Liver (tissue), 8 donors: ENCODE measurements at regions not wholly inside any gene's neighbourhood (a gene's known extent, or its start where the extent isn't known, plus 50 kb on each side); places are given as distances from the start of the nearest gene placed in this dataset.

Source experiments
- DNase-seq: peaks from one replicate; pipeline ENCODE4 v3.0.0-alpha.2; 2017; ENCODE audit warnings: low spot score
- H3K27ac ChIP-seq, 2 donors: one replicate each; pipeline ENCODE4 v1.7.0; 2013; ENCODE audit warnings: inconsistent platforms in 2 of 2, low read length in 2 of 2, control low read depth in 1 of 2, low read depth in 1 of 2, mild to moderate bottlenecking in 1 of 2
- H3K27me3 ChIP-seq, 4 donors: one replicate each; pipeline versions ENCODE4 v1.6.1 to v1.7.0; 2013; ENCODE audit warnings: low read length in 3 of 4, inconsistent platforms in 1 of 4, mild to moderate bottlenecking in 1 of 4, moderate library complexity in 1 of 4; ENCODE audit not compliant: control insufficient read depth in 4 of 4, insufficient read depth in 4 of 4
- H3K36me3 ChIP-seq, 4 donors: one replicate each; pipeline versions ENCODE4 v1.6.1 to v1.7.0; 2013; ENCODE audit warnings: low read length in 3 of 4, mild to moderate bottlenecking in 3 of 4, low read depth in 1 of 4, moderate library complexity in 1 of 4; ENCODE audit not compliant: control insufficient read depth in 4 of 4, insufficient read depth in 3 of 4
- H3K4me1 ChIP-seq, 4 donors: one replicate each; pipeline versions ENCODE4 v1.6.1 to v1.7.0; 2013; ENCODE audit warnings: low read length in 3 of 4, mild to moderate bottlenecking in 3 of 4, moderate library complexity in 1 of 4; ENCODE audit not compliant: control insufficient read depth in 4 of 4, insufficient read depth in 4 of 4
- H3K4me3 ChIP-seq, 3 donors: one replicate each; pipeline versions ENCODE4 v1.6.1 to v1.7.0; 2013; ENCODE audit warnings: low read length in 3 of 3, control low read depth in 1 of 3, low read depth in 1 of 3, mild to moderate bottlenecking in 1 of 3
- H3K9ac ChIP-seq, 2 donors: one replicate each; pipeline ENCODE4 v1.7.0; 2013; ENCODE audit warnings: low read length in 2 of 2, mild to moderate bottlenecking in 2 of 2, moderate library complexity in 2 of 2, control low read depth in 1 of 2, low read depth in 1 of 2
- H3K9me3 ChIP-seq, 4 donors: one replicate each; pipeline versions ENCODE4 v1.6.1 to v1.7.0; 2013; ENCODE audit warnings: low read length in 3 of 4; ENCODE audit not compliant: control insufficient read depth in 4 of 4
- EGR1 ChIP-seq, 2 donors: IDR thresholded peaks; 2 replicates each; pipeline ENCODE4 v1.6.1; 2016 to 2018; ENCODE audit warnings: antibody characterized with exemption in 2 of 2, low read depth in 2 of 2
- FOXA1 ChIP-seq: IDR thresholded peaks from 2 replicates; pipeline ENCODE4 v1.6.1; 2016; ENCODE audit warnings: antibody characterized with exemption
- FOXA2 ChIP-seq: IDR thresholded peaks from 2 replicates; pipeline ENCODE4 v1.6.1; 2016; ENCODE audit warnings: antibody characterized with exemption
- GABPA ChIP-seq, 2 donors: IDR thresholded peaks in 1 of 2; conservative IDR thresholded peaks in 1 of 2; 2 replicates each; pipeline ENCODE4 v1.6.1; 2016; ENCODE audit warnings: antibody characterized with exemption in 2 of 2, mild to moderate bottlenecking in 1 of 2, moderate library complexity in 1 of 2
- HNF4A ChIP-seq, 2 donors: conservative IDR thresholded peaks; 2 replicates each; pipeline ENCODE4 v1.6.1; 2016; ENCODE audit warnings: antibody characterized with exemption in 2 of 2, mild to moderate bottlenecking in 2 of 2
- HNF4G ChIP-seq: IDR thresholded peaks from 2 replicates; pipeline ENCODE4 v1.6.1; 2016; ENCODE audit warnings: antibody characterized with exemption
- JUND ChIP-seq, 2 donors: IDR thresholded peaks; 2 replicates each; pipeline ENCODE4 v1.6.1; 2016; ENCODE audit warnings: antibody characterized with exemption in 2 of 2
- NR2F2 ChIP-seq: IDR thresholded peaks from 2 replicates; pipeline ENCODE4 v1.6.1; 2016; ENCODE audit warnings: antibody characterized with exemption
- RAD21 ChIP-seq, 2 donors: IDR thresholded peaks; 2 replicates each; pipeline ENCODE4 v1.6.1; 2016; ENCODE audit warnings: antibody characterized with exemption in 2 of 2, mild to moderate bottlenecking in 2 of 2
- RXRA ChIP-seq, 2 donors: IDR thresholded peaks; 2 replicates each; pipeline ENCODE4 v1.6.1; 2017 to 2018; ENCODE audit warnings: antibody characterized with exemption in 2 of 2, mild to moderate bottlenecking in 1 of 2
- SP1 ChIP-seq: IDR thresholded peaks from 2 replicates; pipeline ENCODE4 v1.6.1; 2018; ENCODE audit warnings: antibody characterized with exemption, mild to moderate bottlenecking
- TAF1 ChIP-seq: conservative IDR thresholded peaks from 2 replicates; pipeline ENCODE4 v1.6.1; 2016; ENCODE audit warnings: antibody characterized with exemption, mild to moderate bottlenecking
- YY1 ChIP-seq: IDR thresholded peaks from 2 replicates; pipeline ENCODE4 v1.6.1; 2016; ENCODE audit warnings: antibody characterized with exemption, mild to moderate bottlenecking
- WGBS: extraction: QIAGEN DNeasy Blood & Tissue Kit; methylation state at CpG from one replicate; pipeline ENCODE4 v1.1.7; 2013; 5-methylcytosine and 5-hydroxymethylcytosine counted together
- TF ChIP-seq, protein P1 (sequence below): IDR thresholded peaks from 2 replicates; pipeline ENCODE4 v1.6.1; 2016; ENCODE audit warnings: antibody characterized with exemption
- TF ChIP-seq, protein P2 (sequence below): IDR thresholded peaks from 2 replicates; pipeline ENCODE4 v1.6.1; 2016; ENCODE audit warnings: antibody characterized with exemption
- TF ChIP-seq, protein P3 (sequence below): fragments of 150-350 bp; IDR thresholded peaks from 2 replicates; pipeline ENCODE4 v1.5.1; 2017; ENCODE audit warnings: improper control_type of control experiment, low read depth, low read length; ENCODE audit not compliant: missing input control
- TF ChIP-seq, protein P4 (sequence below): IDR thresholded peaks from 2 replicates; pipeline ENCODE4 v1.6.1; 2016; ENCODE audit warnings: antibody characterized with exemption
- donor health status: healthy.
- donor health status: healthy.
- donor health status: healthy.
- donor health status: healthy.
- donor health status: healthy.

GRCh38 chr10:64369885-64370773 is 848.9 kb downstream of the REEP3 start (continued):
- TF ChIP-seq, protein P1, sequence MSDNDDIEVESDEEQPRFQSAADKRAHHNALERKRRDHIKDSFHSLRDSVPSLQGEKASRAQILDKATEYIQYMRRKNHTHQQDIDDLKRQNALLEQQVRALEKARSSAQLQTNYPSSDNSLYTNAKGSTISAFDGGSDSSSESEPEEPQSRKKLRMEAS = peak; percentile 24
- no peak for TF ChIP-seq GABPA (IDR thresholded peaks at IDR 0.05 in 1 of 2, conservative IDR thresholded peaks at IDR 0.05 in 1 of 2)

DNA sequence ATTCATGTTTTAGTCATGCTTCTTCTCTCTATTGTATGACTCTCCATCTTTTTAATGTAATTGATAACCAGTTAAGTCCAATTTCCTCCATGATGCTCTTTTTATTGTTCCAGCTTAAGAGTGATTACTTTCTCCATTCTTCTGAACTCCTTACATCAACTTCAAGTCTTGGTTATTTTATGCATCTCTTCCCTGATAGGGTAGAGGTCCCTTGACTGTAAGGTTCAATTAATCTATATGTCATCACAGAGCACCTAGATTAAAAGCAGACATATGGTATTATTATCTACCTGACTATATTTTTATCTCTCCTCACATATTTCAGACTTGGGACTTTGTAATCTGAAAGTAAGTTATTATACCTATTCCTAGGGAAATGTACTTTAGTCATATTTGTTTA is 853.1 kb downstream of the REEP3 start:
- no peak overlapping the region for H3K9ac ChIP-seq
- no peak overlapping the region for H3K4me3 ChIP-seq
- H3K27ac ChIP-seq = no peak overlapping the region
- no peaks in the 10 kb centered on the region for H3K36me3 ChIP-seq
- peaks cover 2 to 16% (median 5%) of the 10 kb centered on the region in 4 donors for H3K4me1 ChIP-seq
- no peak for TF ChIP-seq EGR1 (IDR thresholded peaks at IDR 0.05; ENCODE audit: low read depth in 2 of 2)
- TF ChIP-seq RXRA (IDR thresholded peaks at IDR 0.05) = no peak
- no peak for TF ChIP-seq FOXA1
- no peak for TF ChIP-seq HNF4A (conservative IDR thresholded peaks at IDR 0.05)
- no peak for TF ChIP-seq JUND (IDR thresholded peaks at IDR 0.05)
- TF ChIP-seq, protein P2, sequence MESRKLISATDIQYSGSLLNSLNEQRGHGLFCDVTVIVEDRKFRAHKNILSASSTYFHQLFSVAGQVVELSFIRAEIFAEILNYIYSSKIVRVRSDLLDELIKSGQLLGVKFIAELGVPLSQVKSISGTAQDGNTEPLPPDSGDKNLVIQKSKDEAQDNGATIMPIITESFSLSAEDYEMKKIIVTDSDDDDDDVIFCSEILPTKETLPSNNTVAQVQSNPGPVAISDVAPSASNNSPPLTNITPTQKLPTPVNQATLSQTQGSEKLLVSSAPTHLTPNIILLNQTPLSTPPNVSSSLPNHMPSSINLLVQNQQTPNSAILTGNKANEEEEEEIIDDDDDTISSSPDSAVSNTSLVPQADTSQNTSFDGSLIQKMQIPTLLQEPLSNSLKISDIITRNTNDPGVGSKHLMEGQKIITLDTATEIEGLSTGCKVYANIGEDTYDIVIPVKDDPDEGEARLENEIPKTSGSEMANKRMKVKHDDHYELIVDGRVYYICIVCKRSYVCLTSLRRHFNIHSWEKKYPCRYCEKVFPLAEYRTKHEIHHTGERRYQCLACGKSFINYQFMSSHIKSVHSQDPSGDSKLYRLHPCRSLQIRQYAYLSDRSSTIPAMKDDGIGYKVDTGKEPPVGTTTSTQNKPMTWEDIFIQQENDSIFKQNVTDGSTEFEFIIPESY = no peak
- TF ChIP-seq NR2F2 = no peak
- TF ChIP-seq TAF1 = no peak
- no peak for TF ChIP-seq HNF4G
- no peak for TF ChIP-seq GABPA (IDR thresholded peaks at IDR 0.05 in 1 of 2, conservative IDR thresholded peaks at IDR 0.05 in 1 of 2)
- TF ChIP-seq, protein P1 = no peak
- TF ChIP-seq FOXA2 = no peak
- TF ChIP-seq, protein P3, sequence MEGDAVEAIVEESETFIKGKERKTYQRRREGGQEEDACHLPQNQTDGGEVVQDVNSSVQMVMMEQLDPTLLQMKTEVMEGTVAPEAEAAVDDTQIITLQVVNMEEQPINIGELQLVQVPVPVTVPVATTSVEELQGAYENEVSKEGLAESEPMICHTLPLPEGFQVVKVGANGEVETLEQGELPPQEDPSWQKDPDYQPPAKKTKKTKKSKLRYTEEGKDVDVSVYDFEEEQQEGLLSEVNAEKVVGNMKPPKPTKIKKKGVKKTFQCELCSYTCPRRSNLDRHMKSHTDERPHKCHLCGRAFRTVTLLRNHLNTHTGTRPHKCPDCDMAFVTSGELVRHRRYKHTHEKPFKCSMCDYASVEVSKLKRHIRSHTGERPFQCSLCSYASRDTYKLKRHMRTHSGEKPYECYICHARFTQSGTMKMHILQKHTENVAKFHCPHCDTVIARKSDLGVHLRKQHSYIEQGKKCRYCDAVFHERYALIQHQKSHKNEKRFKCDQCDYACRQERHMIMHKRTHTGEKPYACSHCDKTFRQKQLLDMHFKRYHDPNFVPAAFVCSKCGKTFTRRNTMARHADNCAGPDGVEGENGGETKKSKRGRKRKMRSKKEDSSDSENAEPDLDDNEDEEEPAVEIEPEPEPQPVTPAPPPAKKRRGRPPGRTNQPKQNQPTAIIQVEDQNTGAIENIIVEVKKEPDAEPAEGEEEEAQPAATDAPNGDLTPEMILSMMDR = no peak
- TF ChIP-seq YY1 = no peak
- no peak for TF ChIP-seq RAD21 (IDR thresholded peaks at IDR 0.05)
- TF ChIP-seq, protein P4, sequence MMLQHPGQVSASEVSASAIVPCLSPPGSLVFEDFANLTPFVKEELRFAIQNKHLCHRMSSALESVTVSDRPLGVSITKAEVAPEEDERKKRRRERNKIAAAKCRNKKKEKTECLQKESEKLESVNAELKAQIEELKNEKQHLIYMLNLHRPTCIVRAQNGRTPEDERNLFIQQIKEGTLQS = no peak
- no peak for TF ChIP-seq SP1
- DNase-seq = no peak
- H3K27me3 ChIP-seq = no peaks in the 10 kb centered on the region
- H3K9me3 ChIP-seq = no peaks in the 10 kb centered on the region

DNA sequence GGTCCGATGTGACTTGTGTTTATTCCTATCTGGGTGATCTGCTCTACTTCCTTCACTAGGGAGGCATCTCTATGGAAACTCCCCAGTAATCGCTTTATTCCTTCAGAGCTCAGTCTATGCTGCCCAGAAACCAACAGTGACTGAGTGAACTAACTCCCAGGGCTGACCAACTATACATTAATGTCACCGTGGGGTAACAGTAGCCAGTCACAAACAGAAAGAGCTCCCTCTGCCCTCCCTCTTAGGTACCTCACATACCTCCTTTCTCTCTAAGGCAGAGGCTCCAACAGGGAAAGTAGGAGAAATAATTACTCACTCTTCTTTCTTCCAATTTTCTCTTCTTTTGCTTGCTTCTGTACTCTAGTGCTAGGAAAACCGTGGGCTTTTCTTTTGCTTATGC is 855.0 kb downstream of the REEP3 start:
- Histone ChIP-seq H3K9me3 (no peaks in the 10 kb centered on the region), H3K27me3 (no peaks in the 10 kb centered on the region), H3K9ac (no peak overlapping the region), H3K27ac (no peak overlapping the region), H3K4me1 (peaks cover 0 to 8% (median under 1%) of the 10 kb centered on the region in 4 donors), H3K4me3 (no peak overlapping the region), H3K36me3 (no peaks in the 10 kb centered on the region)
- TF ChIP-seq RAD21 (IDR thresholded peaks at IDR 0.05) (peak in 1 of 2 donors; percentile 34), SP1 (no peak), EGR1 (IDR thresholded peaks at IDR 0.05; ENCODE audit: low read depth in 2 of 2) (no peak)
- DNase-seq = no peak
- WGBS = 71% methylated on average over 4 of the region's 4 CpGs
